A673 (cell line): ENCODE measurements at regions not wholly inside any gene's neighbourhood (a gene's known extent, or its start where the extent isn't known, plus 50 kb on each side); places are given as distances from the start of the nearest gene placed in this dataset.
"Not testable (repeated sequence)": the region's sequence is repeated elsewhere in the genome, so short reads cannot be mapped to it uniquely, and the experiment has no call there.

Experiments used
- CTCF ChIP-seq: fragments of 300-800, 200-600 bp; sonication (generic); conservative IDR thresholded peaks from 2 replicates; pipeline ENCODE4 v1.5.1; 2017; ENCODE audit warnings: low read depth, mild to moderate bottlenecking, antibody characterized with exemption, low read length, moderate library complexity, mixed read lengths
- EZH2 ChIP-seq: fragments of 200-600 bp; sonication (generic); IDR thresholded peaks from 2 replicates; pipeline ENCODE4 v1.6.1; 2017; ENCODE audit warnings: borderline replicate concordance, low read depth, mild to moderate bottlenecking, mixed read lengths, antibody characterized with exemption, low read length; ENCODE audit not compliant: poor library complexity, severe bottlenecking

- not testable (repeated sequence) for TF ChIP-seq CTCF, EZH2
These were observed 90.2 kb upstream of the SEL1L start for GRCh38 chr14:81623771-81624396.
